ENCODE measurements at regions not wholly inside any gene's neighbourhood (a gene's known extent, or its start where the extent isn't known, plus 50 kb on each side); places are given as distances from the start of the nearest gene placed in this dataset.

- H3K36me3 ChIP-seq (ENCODE audit: control insufficient read depth in 4 of 4, insufficient read depth in 3 of 4, low read depth in 1 of 4, low read length in 3 of 4), result no peaks in the 10 kb centered on the region
- no peaks in the 10 kb centered on the region for H3K27me3 ChIP-seq (ENCODE audit: control insufficient read depth in 4 of 4, insufficient read depth in 4 of 4, low read length in 3 of 4)
- H3K27ac ChIP-seq (ENCODE audit: low read depth in 1 of 2, low read length in 2 of 2), result no peak overlapping the region
- TF ChIP-seq GABPA (IDR thresholded peaks at IDR 0.05 in 1 of 2, conservative IDR thresholded peaks at IDR 0.05 in 1 of 2) (no peak), NR2F2 (IDR thresholded peaks at IDR 0.05) (no peak), FOXA2 (IDR thresholded peaks at IDR 0.05) (no peak), JUND (IDR thresholded peaks at IDR 0.05) (no peak), ZBTB33 (IDR thresholded peaks at IDR 0.05) (no peak), CTCF (IDR thresholded peaks at IDR 0.05; ENCODE audit: low read depth, low read length, missing input control) (no peak), SP1 (IDR thresholded peaks at IDR 0.05) (no peak), RXRA (IDR thresholded peaks at IDR 0.05) (no peak), TAF1 (conservative IDR thresholded peaks at IDR 0.05) (no peak), REST (IDR thresholded peaks at IDR 0.05) (no peak), HNF4G (IDR thresholded peaks at IDR 0.05) (no peak)
- H3K9ac ChIP-seq (ENCODE audit: low read depth in 1 of 2, low read length in 2 of 2), result no peak overlapping the region
- no peak for DNase-seq (ENCODE audit: low spot score)
- peaks cover 0 to 10% (median 2%) of the 10 kb centered on the region in 4 donors for H3K4me1 ChIP-seq (ENCODE audit: control insufficient read depth in 4 of 4, insufficient read depth in 4 of 4, low read length in 3 of 4)
- H3K9me3 ChIP-seq (ENCODE audit: control insufficient read depth in 4 of 4, low read length in 3 of 4), result no peaks in the 10 kb centered on the region
- 79% methylated on average over 7 of the region's 7 CpGs for WGBS
- H3K4me3 ChIP-seq (ENCODE audit: low read depth in 1 of 3, low read length in 3 of 3), result no peak overlapping the region
These were observed 231.0 kb upstream of the IRS2 start for GRCh38 chr13:110017379-110017778.

- DNase-seq (ENCODE audit: low spot score), result no peak
- 31% methylated on average over 6 of the region's 6 CpGs for WGBS
- peaks cover 0 to 10% (median 2%) of the 10 kb centered on the region in 4 donors for H3K4me1 ChIP-seq (ENCODE audit: control insufficient read depth in 4 of 4, insufficient read depth in 4 of 4, low read length in 3 of 4)
- H3K27me3 ChIP-seq (ENCODE audit: control insufficient read depth in 4 of 4, insufficient read depth in 4 of 4, low read length in 3 of 4), result no peaks in the 10 kb centered on the region
- TF ChIP-seq GABPA (IDR thresholded peaks at IDR 0.05 in 1 of 2, conservative IDR thresholded peaks at IDR 0.05 in 1 of 2) (no peak), SP1 (IDR thresholded peaks at IDR 0.05) (no peak), RXRA (IDR thresholded peaks at IDR 0.05) (peak in 1 of 2 donors; percentile 22), RAD21 (IDR thresholded peaks at IDR 0.05) (peak; percentile 9 to 42), ATF3 (IDR thresholded peaks at IDR 0.05) (no peak)
- H3K4me3 ChIP-seq (ENCODE audit: low read depth in 1 of 3, low read length in 3 of 3), result no peak overlapping the region
- H3K27ac ChIP-seq (ENCODE audit: low read depth in 1 of 2, low read length in 2 of 2), result no peak overlapping the region
- no peaks in the 10 kb centered on the region for H3K36me3 ChIP-seq (ENCODE audit: control insufficient read depth in 4 of 4, insufficient read depth in 3 of 4, low read depth in 1 of 4, low read length in 3 of 4)
- no peak overlapping the region for H3K9ac ChIP-seq (ENCODE audit: low read depth in 1 of 2, low read length in 2 of 2)
- H3K9me3 ChIP-seq (ENCODE audit: control insufficient read depth in 4 of 4, low read length in 3 of 4), result no peaks in the 10 kb centered on the region
These were observed 228.9 kb upstream of the IRS2 start for GRCh38 chr13:110015253-110015652.
